Upper lobe of left lung (tissue), 4 donors: ENCODE measurements at regions not wholly inside any gene's neighbourhood (a gene's known extent, or its start where the extent isn't known, plus 50 kb on each side); places are given as distances from the start of the nearest gene placed in this dataset.

Experiments used
- EP300 ChIP-seq, 4 donors: sonication (generic); formaldehyde crosslinking; IDR thresholded peaks; one replicate each; pipeline ENCODE4 v1.5.1; 2017; ENCODE audit warnings: antibody characterized with exemption in 4 of 4, control low read depth in 2 of 4
- POLR2A ChIP-seq, 4 donors: fragments of 450-650 bp; IDR thresholded peaks; one replicate each; pipeline ENCODE4 v1.5.1; 2016 to 2017; ENCODE audit warnings: antibody characterized with exemption in 4 of 4, mild to moderate bottlenecking in 2 of 4
- POLR2AphosphoS5 ChIP-seq, 2 donors: sonication (generic); formaldehyde crosslinking; IDR thresholded peaks; one replicate each; pipeline ENCODE4 v1.5.1; 2017; ENCODE audit warnings: antibody characterized with exemption in 2 of 2
- TF ChIP-seq, protein P1 (sequence below), 6 experiments: fragments of 450-650 bp in 4 of 6; fragments of 200-600 bp in 2 of 6; sonication (generic) in 2 of 6; IDR thresholded peaks; one replicate each; pipeline ENCODE4 v1.5.1; 2016 to 2019; ENCODE audit warnings: antibody characterized with exemption in 6 of 6

DNA sequence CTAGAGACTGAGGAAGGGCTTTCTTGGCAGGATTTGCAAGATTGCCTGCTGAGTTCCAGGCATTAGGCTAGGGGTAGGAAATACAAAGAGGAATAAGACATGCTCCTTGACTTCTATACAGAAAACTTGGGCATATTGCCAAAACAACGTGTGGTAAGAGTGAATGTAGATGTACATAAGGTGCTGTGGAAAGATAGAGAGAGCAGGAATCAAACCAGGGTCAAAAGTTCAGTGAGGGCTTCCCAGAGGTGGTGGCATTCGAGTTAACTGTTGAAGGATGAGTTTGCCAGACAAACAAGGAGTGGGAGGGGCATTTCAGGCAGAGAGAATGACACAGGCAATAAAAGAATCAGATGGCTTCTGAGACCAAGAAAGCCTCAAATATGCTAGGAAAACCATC, 187.9 kb downstream of the KDR start:
- TF ChIP-seq, protein P1, sequence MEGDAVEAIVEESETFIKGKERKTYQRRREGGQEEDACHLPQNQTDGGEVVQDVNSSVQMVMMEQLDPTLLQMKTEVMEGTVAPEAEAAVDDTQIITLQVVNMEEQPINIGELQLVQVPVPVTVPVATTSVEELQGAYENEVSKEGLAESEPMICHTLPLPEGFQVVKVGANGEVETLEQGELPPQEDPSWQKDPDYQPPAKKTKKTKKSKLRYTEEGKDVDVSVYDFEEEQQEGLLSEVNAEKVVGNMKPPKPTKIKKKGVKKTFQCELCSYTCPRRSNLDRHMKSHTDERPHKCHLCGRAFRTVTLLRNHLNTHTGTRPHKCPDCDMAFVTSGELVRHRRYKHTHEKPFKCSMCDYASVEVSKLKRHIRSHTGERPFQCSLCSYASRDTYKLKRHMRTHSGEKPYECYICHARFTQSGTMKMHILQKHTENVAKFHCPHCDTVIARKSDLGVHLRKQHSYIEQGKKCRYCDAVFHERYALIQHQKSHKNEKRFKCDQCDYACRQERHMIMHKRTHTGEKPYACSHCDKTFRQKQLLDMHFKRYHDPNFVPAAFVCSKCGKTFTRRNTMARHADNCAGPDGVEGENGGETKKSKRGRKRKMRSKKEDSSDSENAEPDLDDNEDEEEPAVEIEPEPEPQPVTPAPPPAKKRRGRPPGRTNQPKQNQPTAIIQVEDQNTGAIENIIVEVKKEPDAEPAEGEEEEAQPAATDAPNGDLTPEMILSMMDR (IDR thresholded peaks at IDR 0.05): no peak
- TF ChIP-seq POLR2AphosphoS5 (IDR thresholded peaks at IDR 0.05): no peak
- no peak for TF ChIP-seq EP300 (IDR thresholded peaks at IDR 0.05)
- TF ChIP-seq POLR2A (IDR thresholded peaks at IDR 0.05): no peak
